Right kidney (tissue), 1 donor: ENCODE measurements at regions not wholly inside any gene's neighbourhood (a gene's known extent, or its start where the extent isn't known, plus 50 kb on each side); places are given as distances from the start of the nearest gene placed in this dataset.

ENCODE experiments used
- DNase-seq: peaks from one replicate; pipeline ENCODE4 v3.0.0-alpha.2; 2016

DNA sequence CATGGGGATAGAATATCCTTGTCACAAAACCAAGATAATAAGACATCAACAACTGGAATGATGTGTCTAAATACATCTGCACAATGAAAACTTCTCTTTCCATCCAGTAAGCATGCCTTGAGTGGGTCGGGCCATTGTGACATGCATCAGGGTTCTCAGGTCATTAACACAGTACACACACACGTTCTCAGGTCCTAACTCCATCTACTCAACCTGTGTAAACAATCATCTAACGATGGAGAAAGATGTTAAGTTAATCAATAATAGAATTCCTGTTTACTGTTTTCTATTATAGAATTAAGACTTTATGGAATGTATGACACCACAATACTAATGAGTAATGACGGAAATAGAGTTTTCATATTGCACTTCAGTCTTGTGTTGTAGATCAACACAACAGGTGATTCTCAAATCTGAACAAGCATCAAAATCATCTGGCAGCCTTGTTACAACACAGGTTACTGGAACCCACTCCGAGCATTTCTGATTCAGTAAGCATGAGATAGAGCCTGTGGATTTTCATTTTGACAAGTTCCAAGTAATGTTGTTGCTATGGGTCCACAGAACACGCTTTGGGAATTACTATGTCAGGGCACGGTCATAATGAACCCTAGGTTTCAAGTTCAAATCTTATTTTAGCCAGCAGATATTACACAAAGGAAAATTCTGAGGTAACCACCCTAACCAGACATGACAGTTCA is 315.8 kb upstream of the TEX13C start:
- DNase-seq, result no peak

DNA sequence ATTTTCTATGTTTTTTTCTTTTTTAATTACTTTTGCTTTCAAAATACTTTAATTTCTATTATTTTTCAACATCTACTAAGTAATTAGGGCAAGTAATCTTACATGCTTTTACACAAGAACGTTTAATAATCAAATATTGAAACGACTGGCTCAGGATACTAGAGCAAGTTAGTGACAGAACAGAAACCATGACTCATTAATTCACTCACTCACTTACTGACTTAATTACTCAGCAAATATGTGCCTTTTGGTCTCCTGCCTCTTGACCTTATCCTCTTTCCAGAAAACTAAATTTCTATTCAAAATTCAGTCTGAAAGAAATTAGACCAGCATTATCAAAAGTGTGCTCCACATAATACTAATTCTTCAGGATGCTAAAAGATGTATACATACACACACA is 314.9 kb upstream of the TEX13C start:
- no peak for DNase-seq

DNA sequence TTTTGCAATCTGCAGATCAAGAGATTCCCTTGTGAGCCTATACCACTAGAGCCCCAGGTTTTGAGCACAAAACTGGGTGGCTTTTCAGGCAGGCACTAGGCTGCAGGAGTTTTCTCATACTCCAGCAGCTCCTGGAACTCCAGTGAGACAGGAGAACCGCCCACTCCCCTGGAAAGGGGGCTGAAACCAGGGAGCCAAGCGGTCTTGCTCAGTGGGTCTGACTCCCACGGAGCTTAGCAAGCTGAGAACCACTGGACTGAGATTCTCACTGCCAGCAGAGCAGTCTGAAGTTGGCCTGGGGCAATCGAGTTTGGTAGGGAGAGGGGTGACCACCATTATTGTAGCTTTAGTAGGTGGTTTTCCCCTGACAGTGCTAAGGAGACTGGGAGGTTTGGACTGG is 313.8 kb upstream of the TEX13C start:
- DNase-seq, result no peak

DNA sequence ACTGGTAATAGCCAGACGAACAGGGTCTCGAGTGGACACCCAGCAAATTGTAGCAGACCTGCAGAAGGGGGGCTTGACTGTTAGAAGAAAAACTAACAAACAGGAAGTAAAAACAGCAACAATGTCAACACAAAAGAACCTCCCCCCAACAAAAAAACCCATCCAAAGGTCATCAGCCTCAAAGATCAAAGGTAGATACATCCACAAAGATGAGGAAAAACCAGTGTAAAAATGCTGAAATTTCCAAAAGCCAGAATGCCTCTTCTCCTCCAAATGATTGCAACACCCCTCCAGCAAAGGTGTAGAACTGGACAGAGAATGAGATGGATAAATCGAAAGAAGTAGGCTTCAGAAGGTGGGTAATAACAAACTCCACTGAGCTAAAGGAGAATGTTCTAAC is 313.0 kb upstream of the TEX13C start:
- no peak for DNase-seq

DNA sequence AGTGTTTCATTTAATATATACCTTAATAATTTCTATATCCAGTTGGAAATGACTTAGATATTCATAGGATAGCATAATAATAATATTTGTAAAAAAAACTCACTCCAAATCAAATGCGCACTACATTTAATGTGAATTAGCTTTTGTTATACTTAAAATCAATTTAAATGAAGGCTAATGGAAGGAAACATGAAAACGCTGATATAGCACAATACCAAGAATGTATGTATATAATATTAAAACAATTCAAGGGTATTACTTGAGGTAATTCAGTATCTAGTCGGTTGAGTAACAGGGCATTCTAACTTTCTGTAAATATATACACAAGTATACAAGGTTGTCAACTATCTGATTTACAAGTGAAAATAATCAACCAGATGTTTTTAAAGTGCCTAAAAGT is 307.1 kb upstream of the TEX13C start:
- no peak for DNase-seq

DNA sequence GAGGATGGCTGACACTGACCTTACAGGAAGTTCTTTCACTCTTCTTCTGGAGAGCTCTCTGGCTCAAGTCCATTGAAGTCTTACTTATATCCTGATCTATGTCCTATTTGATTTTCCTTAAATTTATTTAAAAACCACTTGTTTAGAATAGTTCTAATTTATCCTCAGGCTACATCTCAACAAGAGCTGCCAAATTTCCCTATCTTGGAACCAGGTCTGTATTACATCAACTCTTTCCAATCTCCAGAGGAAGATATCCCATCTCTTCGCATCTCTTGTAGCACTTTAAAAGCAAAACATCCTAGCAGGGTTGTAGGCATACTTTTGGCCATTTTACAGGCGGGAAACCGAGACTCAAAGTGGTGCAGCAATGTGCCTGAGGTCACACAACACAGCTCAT is 290.5 kb upstream of the TEX13C start:
- no peak for DNase-seq
